ENCODE measurements at regions not wholly inside any gene's neighbourhood (a gene's known extent, or its start where the extent isn't known, plus 50 kb on each side); places are given as distances from the start of the nearest gene placed in this dataset.

DNA sequence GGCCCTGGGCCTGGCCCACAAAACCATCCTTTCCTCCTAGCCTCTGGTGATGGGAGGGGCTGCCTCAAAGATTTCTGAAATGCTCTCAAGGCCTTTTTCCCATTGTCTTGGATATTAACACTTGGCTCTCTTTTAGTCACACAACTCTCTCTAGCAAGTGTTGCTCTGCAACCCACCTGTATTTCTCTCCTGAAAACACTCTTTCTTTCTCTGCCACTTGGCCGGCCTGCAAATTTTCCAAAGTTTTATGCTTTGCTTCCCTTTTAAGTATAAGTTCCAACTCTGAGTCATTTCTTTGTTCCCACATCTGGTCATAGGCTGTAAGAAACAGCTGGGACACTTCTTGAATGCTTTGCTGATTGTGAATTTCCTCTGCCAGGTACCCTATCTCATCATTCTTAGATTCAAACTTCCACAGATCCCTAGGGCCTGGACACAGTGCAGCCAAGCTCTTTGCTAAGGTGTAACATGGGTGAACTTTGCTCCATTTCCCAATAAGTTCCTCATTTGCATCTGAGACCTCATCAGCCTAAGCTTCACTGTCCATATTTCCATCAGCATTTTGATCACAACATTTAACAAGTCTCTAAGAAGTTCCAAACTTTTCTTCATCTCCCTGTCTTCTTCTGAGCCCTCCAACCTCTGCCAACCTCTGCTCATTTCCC is 93.8 kb downstream of the TRIM29 start:
- peaks cover 5% of the 10 kb centered on the region for H3K9me3 ChIP-seq (ENCODE audit: low read depth)
- H3K27me3 ChIP-seq = no peaks in the 10 kb centered on the region
- no peak overlapping the region for H3K4me3 ChIP-seq
- WGBS (ENCODE audit: low lambda C conversion rate, missing lambda C conversion rate) = 91% methylated on average over 1 of the region's 1 CpG
- H3K9me2 ChIP-seq (replicated peaks; ENCODE audit: insufficient read depth) = no peaks in the 10 kb centered on the region
- H3K4me2 ChIP-seq = no peak overlapping the region
- no peak overlapping the region for H2AFZ ChIP-seq
- no peaks in the 10 kb centered on the region for H3K4me1 ChIP-seq (ENCODE audit: insufficient read depth)
- H3K36me3 ChIP-seq (replicated peaks; ENCODE audit: insufficient read depth, low read depth) = no peaks in the 10 kb centered on the region
- H3K27ac ChIP-seq = no peak overlapping the region
- TF ChIP-seq EZH2phosphoT487 (IDR thresholded peaks at IDR 0.05; ENCODE audit: low read depth, severe bottlenecking, unreplicated experiment) (no peak), EZH2 (IDR thresholded peaks at IDR 0.05; ENCODE audit: borderline replicate concordance) (no peak)
- TF ChIP-seq, protein P1, sequence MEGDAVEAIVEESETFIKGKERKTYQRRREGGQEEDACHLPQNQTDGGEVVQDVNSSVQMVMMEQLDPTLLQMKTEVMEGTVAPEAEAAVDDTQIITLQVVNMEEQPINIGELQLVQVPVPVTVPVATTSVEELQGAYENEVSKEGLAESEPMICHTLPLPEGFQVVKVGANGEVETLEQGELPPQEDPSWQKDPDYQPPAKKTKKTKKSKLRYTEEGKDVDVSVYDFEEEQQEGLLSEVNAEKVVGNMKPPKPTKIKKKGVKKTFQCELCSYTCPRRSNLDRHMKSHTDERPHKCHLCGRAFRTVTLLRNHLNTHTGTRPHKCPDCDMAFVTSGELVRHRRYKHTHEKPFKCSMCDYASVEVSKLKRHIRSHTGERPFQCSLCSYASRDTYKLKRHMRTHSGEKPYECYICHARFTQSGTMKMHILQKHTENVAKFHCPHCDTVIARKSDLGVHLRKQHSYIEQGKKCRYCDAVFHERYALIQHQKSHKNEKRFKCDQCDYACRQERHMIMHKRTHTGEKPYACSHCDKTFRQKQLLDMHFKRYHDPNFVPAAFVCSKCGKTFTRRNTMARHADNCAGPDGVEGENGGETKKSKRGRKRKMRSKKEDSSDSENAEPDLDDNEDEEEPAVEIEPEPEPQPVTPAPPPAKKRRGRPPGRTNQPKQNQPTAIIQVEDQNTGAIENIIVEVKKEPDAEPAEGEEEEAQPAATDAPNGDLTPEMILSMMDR (IDR thresholded peaks at IDR 0.05; ENCODE audit: poor library complexity) = no peak
- no peak for DNase-seq (ENCODE audit: low spot score)
- no peaks in the 10 kb centered on the region for H4K20me1 ChIP-seq (ENCODE audit: insufficient read depth, poor library complexity, severe bottlenecking)
- no peaks in the 10 kb centered on the region for H3K79me2 ChIP-seq

DNA sequence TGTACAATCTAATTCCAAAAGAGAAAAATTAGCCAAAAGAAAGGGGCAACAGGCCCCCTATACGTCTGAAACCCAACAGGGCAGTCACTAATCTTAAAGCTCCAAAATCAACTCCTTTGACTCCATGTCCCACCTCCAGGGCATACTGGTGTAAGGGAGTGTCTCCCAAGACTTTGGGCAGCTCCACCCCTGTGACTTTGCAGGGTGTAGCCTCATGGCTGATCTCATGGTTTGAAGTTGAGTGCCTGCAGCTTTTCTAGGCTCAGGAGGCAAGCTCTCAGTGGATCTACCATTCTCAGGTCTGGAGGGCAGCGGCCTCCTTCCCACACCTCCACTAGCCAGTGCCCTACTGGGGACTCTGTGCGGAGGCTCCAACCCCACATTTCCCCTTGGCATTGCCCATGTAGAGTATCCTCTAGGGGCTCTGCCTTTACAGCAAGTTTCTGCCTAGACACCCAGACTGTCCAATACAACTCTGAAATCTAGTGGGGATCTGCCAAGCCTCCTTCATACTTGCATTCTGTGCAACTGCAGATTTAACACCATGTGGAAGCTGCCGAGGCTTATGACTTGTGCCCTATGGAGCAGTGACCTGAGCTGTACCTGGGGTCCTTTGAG is 94.5 kb downstream of the TRIM29 start:
- no peaks in the 10 kb centered on the region for H3K36me3 ChIP-seq (replicated peaks; ENCODE audit: insufficient read depth, low read depth)
- no peak overlapping the region for H3K4me3 ChIP-seq
- TF ChIP-seq EZH2 (IDR thresholded peaks at IDR 0.05; ENCODE audit: borderline replicate concordance) (no peak), EZH2phosphoT487 (IDR thresholded peaks at IDR 0.05; ENCODE audit: low read depth, severe bottlenecking, unreplicated experiment) (no peak)
- TF ChIP-seq, protein P1 (IDR thresholded peaks at IDR 0.05; ENCODE audit: poor library complexity) = no peak
- no peaks in the 10 kb centered on the region for H3K4me1 ChIP-seq (ENCODE audit: insufficient read depth)
- H3K9me2 ChIP-seq (replicated peaks; ENCODE audit: insufficient read depth) = no peaks in the 10 kb centered on the region
- no peak overlapping the region for H2AFZ ChIP-seq
- 89% methylated on average over 4 of the region's 4 CpGs for WGBS (ENCODE audit: low lambda C conversion rate, missing lambda C conversion rate)
- DNase-seq (ENCODE audit: low spot score) = no peak
- H3K27ac ChIP-seq = no peak overlapping the region
- H4K20me1 ChIP-seq (ENCODE audit: insufficient read depth, poor library complexity, severe bottlenecking) = no peaks in the 10 kb centered on the region
- no peaks in the 10 kb centered on the region for H3K79me2 ChIP-seq
- peaks cover 5% of the 10 kb centered on the region for H3K9me3 ChIP-seq (ENCODE audit: low read depth)
- no peak overlapping the region for H3K4me2 ChIP-seq
- no peaks in the 10 kb centered on the region for H3K27me3 ChIP-seq

DNA sequence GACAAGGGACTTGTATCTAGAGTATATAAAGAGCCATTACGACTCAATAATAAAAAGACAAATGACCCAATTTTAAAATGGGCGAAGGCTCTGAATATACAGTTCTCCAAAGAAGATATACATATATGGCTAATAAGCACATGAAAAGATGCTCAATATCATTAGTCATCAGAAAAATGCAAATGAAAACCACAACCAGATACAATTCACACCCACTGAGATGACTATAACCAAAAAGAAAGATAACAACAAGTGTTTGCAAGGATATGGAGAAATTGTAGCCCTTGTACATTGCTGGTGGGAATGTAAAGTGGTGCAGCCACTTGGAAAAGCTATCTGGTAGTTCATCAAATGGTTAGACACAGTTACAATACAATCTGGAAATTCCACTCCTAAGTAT is 96.3 kb downstream of the TRIM29 start:
- no peak overlapping the region for H3K4me3 ChIP-seq
- H2AFZ ChIP-seq = no peak overlapping the region
- H3K4me1 ChIP-seq (ENCODE audit: insufficient read depth) = no peaks in the 10 kb centered on the region
- no peaks in the 10 kb centered on the region for H4K20me1 ChIP-seq (ENCODE audit: insufficient read depth, poor library complexity, severe bottlenecking)
- no peaks in the 10 kb centered on the region for H3K9me2 ChIP-seq (replicated peaks; ENCODE audit: insufficient read depth)
- no peak overlapping the region for H3K4me2 ChIP-seq
- 97% methylated on average over 2 of the region's 2 CpGs for WGBS (ENCODE audit: low lambda C conversion rate, missing lambda C conversion rate)
- H3K27ac ChIP-seq = no peak overlapping the region
- H3K27me3 ChIP-seq = no peaks in the 10 kb centered on the region
- no peaks in the 10 kb centered on the region for H3K9me3 ChIP-seq (ENCODE audit: low read depth)
- no peak for DNase-seq (ENCODE audit: low spot score)
- H3K36me3 ChIP-seq (replicated peaks; ENCODE audit: insufficient read depth, low read depth) = no peaks in the 10 kb centered on the region
- TF ChIP-seq, protein P1 (IDR thresholded peaks at IDR 0.05; ENCODE audit: poor library complexity) = no peak
- TF ChIP-seq EZH2 (IDR thresholded peaks at IDR 0.05; ENCODE audit: borderline replicate concordance) (no peak), EZH2phosphoT487 (IDR thresholded peaks at IDR 0.05; ENCODE audit: low read depth, severe bottlenecking, unreplicated experiment) (no peak)
- H3K79me2 ChIP-seq = no peaks in the 10 kb centered on the region

Data from hepatocyte (in vitro differentiated cells).